PC-3 (cell line): ENCODE measurements at regions not wholly inside any gene's neighbourhood (a gene's known extent, or its start where the extent isn't known, plus 50 kb on each side); places are given as distances from the start of the nearest gene placed in this dataset.

Experiments
- ATAC-seq: fragments of 200-7000 bp; cut with Tn5 transposase; 2 replicates; pipeline ENCODE4 v1.9.1; 2020; ENCODE audit warnings: mild to moderate bottlenecking, moderate library complexity
- BruUV-seq: library from RNA; stranded (reverse); fragments of 400-500 nt; replicated peaks from 2 replicates; lab custom pipeline; 2021; lab: Mats Ljungman, UMichigan
- CTCF ChIA-PET: fragments of 300-600 bp; sonication (Branson Sonifier 250); formaldehyde crosslinking; loops from one replicate; lab custom pipeline; 2022; ENCODE audit warnings: antibody characterized with exemption; lab: Charles Lee
- POLR2A ChIA-PET: fragments of 300-600 bp; sonication (Branson Sonifier 250); formaldehyde crosslinking; loops from one replicate; lab custom pipeline; 2022; ENCODE audit warnings: antibody characterized with exemption; ENCODE audit not compliant: unreplicated experiment; lab: Charles Lee
- DNase-seq: peaks from one replicate; pipeline ENCODE4 v3.0.0-alpha.2; 2015
- H2AFZ ChIP-seq: fragments of 300-600 bp; sonication (generic); 2 replicates; pipeline ENCODE4 v1.6.0; 2016; ENCODE audit warnings: antibody characterized with exemption, low read length
- H3F3A ChIP-seq: fragments of 300-600 bp; sonication (generic); one replicate; pipeline ENCODE4 v1.6.0; 2017; ENCODE audit warnings: antibody characterized with exemption, low read length, control low read depth, mild to moderate bottlenecking; ENCODE audit not compliant: unreplicated experiment
- H3K27ac ChIP-seq: fragments of 300-600 bp; sonication (generic); 2 replicates; pipeline ENCODE4 v1.5.1; 2016; ENCODE audit warnings: mild to moderate bottlenecking, low read length
- H3K27me3 ChIP-seq: fragments of 300-600 bp; sonication (generic); 2 replicates; pipeline ENCODE4 v1.6.1; 2016; ENCODE audit warnings: low read length, mixed read lengths
- H3K36me3 ChIP-seq: fragments of 300-600 bp; sonication (generic); 2 replicates; pipeline ENCODE4 v1.6.1; 2016; ENCODE audit warnings: low read depth, mixed run types, low read length, mixed read lengths
- H3K4me1 ChIP-seq: fragments of 300-600 bp; sonication (generic); 2 replicates; pipeline ENCODE4 v1.5.1; 2016; ENCODE audit warnings: low read length; ENCODE audit not compliant: insufficient read depth
- H3K4me2 ChIP-seq: fragments of 300-600 bp; sonication (generic); 2 replicates; pipeline ENCODE4 v1.6.0; 2016; ENCODE audit warnings: low read length
- H3K4me3 ChIP-seq: fragments of 300-600 bp; sonication (generic); 2 replicates; pipeline ENCODE4 v1.5.1; 2016; ENCODE audit warnings: mild to moderate bottlenecking, low read length, mixed read lengths
- H3K79me2 ChIP-seq: fragments of 300-600 bp; sonication (generic); 2 replicates; pipeline ENCODE4 v1.6.1; 2017; ENCODE audit warnings: low read length, mixed read lengths
- H3K9ac ChIP-seq: fragments of 300-600 bp; sonication (generic); 2 replicates; pipeline ENCODE4 v1.6.0; 2016; ENCODE audit warnings: mild to moderate bottlenecking, low read length
- H3K9me2 ChIP-seq: fragments of 300-600 bp; sonication (generic); replicated peaks from 2 replicates; pipeline ENCODE4 v1.6.1; 2016; ENCODE audit warnings: mixed run types, low read length, mixed read lengths
- H3K9me3 ChIP-seq: fragments of 300-600 bp; sonication (generic); 2 replicates; pipeline ENCODE4 v1.6.1; 2016; ENCODE audit warnings: low read length, mixed read lengths
- H4K20me1 ChIP-seq: fragments of 300-600 bp; sonication (generic); 2 replicates; pipeline ENCODE4 v1.6.1; 2016; ENCODE audit warnings: low read length, mixed read lengths
- CTCF ChIP-seq: fragments of 300-600 bp; sonication (generic); conservative IDR thresholded peaks from 2 replicates; pipeline ENCODE4 v1.5.1; 2017; ENCODE audit warnings: antibody characterized with exemption, low read depth, mild to moderate bottlenecking, low read length
- EZH2 ChIP-seq: fragments of 300-600 bp; sonication (generic); IDR thresholded peaks from one replicate; pipeline ENCODE4 v1.6.1; 2017; ENCODE audit warnings: antibody characterized with exemption, mild to moderate bottlenecking, low read length; ENCODE audit not compliant: unreplicated experiment
- EZH2phosphoT487 ChIP-seq: fragments of 300-600 bp; sonication (generic); IDR thresholded peaks from 2 replicates; pipeline ENCODE4 v1.6.1; 2018; ENCODE audit warnings: mild to moderate bottlenecking, antibody characterized with exemption, low read length, borderline replicate concordance
- intact Hi-C: fragments of 100-400 bp; cut with micrococcal nuclease; formaldehyde crosslinking; loops from 2 replicates; pipeline ENCODE4 v1.9.0; 2023

- Histone ChIP-seq H2AFZ (no peak overlapping the region), H3K4me3 (no peak overlapping the region), H3K36me3 (no peaks in the 10 kb centered on the region), H3K4me1 (no peaks in the 10 kb centered on the region), H3K27ac (no peak overlapping the region), H3K9me2 (no peaks in the 10 kb centered on the region), H3F3A (no peaks in the 10 kb centered on the region), H3K9ac (no peak overlapping the region), H3K27me3 (no peaks in the 10 kb centered on the region), H3K4me2 (no peak overlapping the region), H3K79me2 (no peaks in the 10 kb centered on the region), H4K20me1 (no peaks in the 10 kb centered on the region), H3K9me3 (no peaks in the 10 kb centered on the region)
- no peak for DNase-seq
- intact Hi-C loops, result no loop called here
- CTCF ChIA-PET, result no interaction called here
- ATAC-seq, result no peak
- TF ChIP-seq EZH2phosphoT487 (no peak), EZH2 (no peak), CTCF (no peak)
- POLR2A ChIA-PET, result no interaction called here
- no TSS peak for BruUV-seq
Measured at GRCh38 chrX:35664833-35665232, 133.3 kb upstream of the MAGEB16 start.

- no peaks in the 10 kb centered on the region for H3K79me2 ChIP-seq
- no peaks in the 10 kb centered on the region for H3K36me3 ChIP-seq
- no peak overlapping the region for H3K9ac ChIP-seq
- ATAC-seq (no peak), DNase-seq (peak; percentile 10)
- H4K20me1 ChIP-seq, result no peaks in the 10 kb centered on the region
- H3K9me3 ChIP-seq, result no peaks in the 10 kb centered on the region
- H3K27ac ChIP-seq, result no peak overlapping the region
- BruUV-seq, result no TSS peak
- no peaks in the 10 kb centered on the region for H3K27me3 ChIP-seq
- no peaks in the 10 kb centered on the region for H3K9me2 ChIP-seq
- H2AFZ ChIP-seq, result no peak overlapping the region
- no peak overlapping the region for H3K4me3 ChIP-seq
- intact Hi-C loops, result no loop called here
- H3K4me1 ChIP-seq, result no peaks in the 10 kb centered on the region
- H3K4me2 ChIP-seq, result no peak overlapping the region
- TF ChIP-seq CTCF (no peak), EZH2 (no peak), EZH2phosphoT487 (no peak)
- H3F3A ChIP-seq, result no peaks in the 10 kb centered on the region
- CTCF ChIA-PET, result no interaction called here
- POLR2A ChIA-PET, result no interaction called here
Measured at GRCh38 chrX:35665311-35665710, 132.8 kb upstream of the MAGEB16 start.

DNA sequence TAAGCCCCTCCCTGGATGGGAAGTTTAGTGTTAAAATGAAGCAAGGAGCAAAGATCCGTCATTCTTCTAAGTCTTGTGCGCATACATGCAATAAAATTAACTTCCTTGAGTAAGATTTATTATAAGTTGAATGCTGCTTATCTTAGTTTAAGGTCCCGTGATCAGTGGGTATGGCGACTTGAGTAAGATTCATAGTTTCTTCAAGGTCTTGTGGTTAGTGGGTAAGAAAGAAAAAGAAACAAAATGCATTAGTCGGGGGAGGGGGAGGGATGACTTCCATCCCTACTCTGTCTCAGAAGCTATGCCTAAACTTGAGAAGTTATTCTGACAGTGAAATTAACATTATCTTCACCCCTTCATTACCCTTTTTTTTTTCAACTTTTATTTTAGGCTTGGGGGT is 127.3 kb upstream of the MAGEB16 start:
- ChIA-PET CTCF (no interaction called here), POLR2A (no interaction called here)
- no peaks in the 10 kb centered on the region for H3F3A ChIP-seq
- intact Hi-C loops, result no loop called here
- ATAC-seq, result no peak
- no peaks in the 10 kb centered on the region for H3K9me2 ChIP-seq
- no peak overlapping the region for H3K4me3 ChIP-seq
- no peaks in the 10 kb centered on the region for H4K20me1 ChIP-seq
- H2AFZ ChIP-seq, result no peak overlapping the region
- H3K9me3 ChIP-seq, result no peaks in the 10 kb centered on the region
- TF ChIP-seq CTCF, result no peak
- H3K36me3 ChIP-seq, result no peaks in the 10 kb centered on the region
- H3K79me2 ChIP-seq, result no peaks in the 10 kb centered on the region
- no peak overlapping the region for H3K27ac ChIP-seq
- H3K4me1 ChIP-seq, result no peaks in the 10 kb centered on the region
- no peaks in the 10 kb centered on the region for H3K27me3 ChIP-seq
- H3K9ac ChIP-seq, result no peak overlapping the region
- no peak for DNase-seq
- H3K4me2 ChIP-seq, result no peak overlapping the region
- no TSS peak for BruUV-seq
